NCI-H1092 (cell line): ENCODE measurements at regions not wholly inside any gene's neighbourhood (a gene's known extent, or its start where the extent isn't known, plus 50 kb on each side); places are given as distances from the start of the nearest gene placed in this dataset.

ENCODE experiments used
- DNase-seq: peaks from one replicate; lab custom pipeline; 2025; lab: John Stamatoyannopoulos, UW

DNA sequence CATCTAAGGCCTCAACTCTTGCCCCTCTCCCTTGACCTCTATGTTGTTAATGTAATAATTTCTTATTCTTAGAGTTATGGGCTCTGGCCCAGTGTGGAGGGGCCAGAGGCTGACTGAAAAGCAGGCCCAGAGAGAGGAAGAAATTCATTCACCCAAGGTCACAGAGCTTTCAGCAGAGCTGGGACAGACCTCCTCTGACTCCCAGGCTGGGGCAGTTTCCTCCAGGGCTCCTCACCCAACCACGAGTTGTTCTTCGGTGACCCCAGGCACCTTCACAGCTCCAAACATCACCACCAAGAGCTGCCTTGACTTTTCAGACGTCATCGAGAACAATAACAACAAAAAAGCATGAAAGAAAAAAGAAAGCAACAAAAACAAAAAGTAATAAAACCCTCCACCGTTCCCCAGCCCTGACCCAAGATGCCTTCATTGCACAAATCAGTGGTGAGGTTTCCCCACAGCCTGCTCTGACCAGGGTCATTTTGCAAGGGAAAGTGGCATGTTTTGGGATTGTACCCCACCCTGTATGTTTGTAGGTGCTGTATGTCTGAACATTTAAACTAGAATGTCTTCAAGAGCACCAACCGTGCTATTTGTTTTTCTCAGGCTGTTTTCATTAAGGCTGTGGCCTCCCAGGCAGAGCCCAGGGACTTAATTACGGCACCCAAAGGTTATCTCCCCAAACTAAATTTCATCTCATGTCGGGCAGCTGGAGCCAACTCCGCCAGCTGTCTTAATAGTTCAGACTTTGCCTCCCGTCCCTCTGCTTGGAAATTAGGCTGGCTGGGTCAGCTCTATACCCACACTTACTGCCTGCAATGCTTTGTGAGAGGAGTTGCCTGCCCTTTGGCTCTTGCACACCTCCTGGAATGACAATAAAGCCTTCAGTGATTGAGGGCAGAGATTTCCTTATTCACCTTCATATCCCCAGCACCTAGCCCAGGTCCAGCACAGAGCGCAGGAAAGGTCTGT lies 173.8 kb downstream of the RPLP1 start:
- no peak for DNase-seq

DNA sequence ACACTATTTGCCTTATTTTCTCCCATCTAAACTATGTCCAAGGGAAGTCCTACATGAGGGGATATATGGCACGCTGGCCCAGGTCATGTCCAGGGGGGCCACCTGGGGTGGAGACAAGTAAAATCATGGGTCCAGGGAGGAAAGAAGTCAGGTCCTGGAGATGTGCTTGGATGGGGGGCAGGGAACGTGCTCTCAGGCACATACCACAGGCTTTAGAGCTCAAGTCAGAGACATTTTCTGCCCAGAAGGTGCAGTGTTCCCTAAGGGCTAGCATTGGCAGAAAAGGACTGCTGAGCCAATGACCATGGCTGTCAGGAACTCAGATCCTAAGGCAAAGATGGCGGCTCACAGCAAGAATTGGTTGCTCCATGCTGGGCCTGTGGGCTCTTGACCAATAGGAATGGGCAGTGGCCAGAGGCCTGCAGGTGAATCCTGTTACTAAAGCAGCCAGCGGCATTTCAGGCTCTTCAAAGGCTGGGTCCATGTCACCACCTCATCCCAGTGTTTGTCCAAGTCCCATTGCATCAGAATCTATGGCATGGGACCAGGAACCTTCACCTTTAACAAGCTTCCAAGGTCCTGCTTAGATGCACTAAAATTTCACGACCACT lies 175.0 kb downstream of the RPLP1 start:
- DNase-seq = no peak

DNA sequence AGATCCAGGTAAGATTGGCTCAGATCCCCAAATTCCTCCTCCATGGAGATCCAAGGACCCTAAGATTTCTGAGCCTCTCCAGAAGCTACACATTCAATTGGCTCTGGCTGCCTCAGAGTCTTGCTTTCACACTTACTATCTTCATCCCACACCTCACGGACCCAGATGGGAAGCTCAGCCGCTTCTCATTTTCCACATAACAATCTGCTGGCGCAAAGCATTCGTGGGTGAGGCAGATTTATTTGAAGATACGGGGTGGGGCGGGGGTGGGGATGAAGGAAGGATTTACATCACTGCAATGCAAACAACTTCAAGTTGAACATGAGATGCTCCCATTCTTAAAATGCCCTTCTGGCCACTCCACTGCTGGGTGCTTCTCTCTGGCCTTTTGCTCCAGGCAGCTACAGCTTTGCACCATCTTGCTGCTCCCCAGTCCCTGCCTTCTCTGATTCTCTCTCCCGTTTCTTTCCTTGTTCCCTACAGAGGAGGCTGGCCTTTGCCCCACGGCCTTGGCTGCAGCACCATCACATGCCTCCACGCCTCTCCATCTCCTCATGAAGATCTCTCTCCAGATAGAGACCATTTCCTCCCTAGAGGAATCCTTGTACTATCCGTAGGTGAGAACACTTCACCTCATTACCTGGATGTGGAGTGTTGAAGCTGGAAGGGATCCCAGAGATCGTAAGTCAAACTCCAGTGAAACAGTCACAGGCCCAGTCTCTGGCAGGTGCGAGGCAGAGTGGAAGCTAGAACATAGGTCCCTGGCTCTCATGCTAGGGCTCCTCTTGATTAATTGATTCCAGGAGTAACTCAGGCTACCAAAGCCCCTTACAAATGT lies 175.9 kb downstream of the RPLP1 start:
- DNase-seq = no peak

DNA sequence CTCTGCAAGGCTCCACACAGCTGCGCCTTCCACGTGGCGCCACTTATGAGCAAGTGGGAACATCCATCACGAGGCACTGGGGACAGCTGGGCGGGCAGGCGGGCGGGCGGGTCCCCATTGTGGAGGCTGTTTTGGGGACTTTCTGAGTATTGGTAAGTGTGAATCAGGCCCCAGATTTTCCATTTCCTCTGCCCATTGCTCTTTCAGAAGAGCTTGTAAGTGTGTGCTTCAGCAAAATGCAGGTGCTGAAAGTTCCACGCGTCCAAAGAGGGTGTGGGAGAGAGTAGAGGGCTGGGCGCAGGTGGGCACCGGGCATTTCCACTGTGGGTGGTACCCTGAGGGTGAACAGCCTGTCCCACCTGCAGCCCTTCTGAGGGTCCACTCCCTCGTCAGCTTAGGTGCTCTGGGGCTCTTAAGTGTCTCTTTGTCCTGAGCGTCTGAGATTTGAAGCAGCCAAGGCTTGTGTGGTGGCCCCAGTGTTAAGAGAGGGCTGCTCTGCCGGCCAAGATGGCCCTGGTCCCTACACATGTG lies 177.1 kb downstream of the RPLP1 start:
- no peak for DNase-seq

DNA sequence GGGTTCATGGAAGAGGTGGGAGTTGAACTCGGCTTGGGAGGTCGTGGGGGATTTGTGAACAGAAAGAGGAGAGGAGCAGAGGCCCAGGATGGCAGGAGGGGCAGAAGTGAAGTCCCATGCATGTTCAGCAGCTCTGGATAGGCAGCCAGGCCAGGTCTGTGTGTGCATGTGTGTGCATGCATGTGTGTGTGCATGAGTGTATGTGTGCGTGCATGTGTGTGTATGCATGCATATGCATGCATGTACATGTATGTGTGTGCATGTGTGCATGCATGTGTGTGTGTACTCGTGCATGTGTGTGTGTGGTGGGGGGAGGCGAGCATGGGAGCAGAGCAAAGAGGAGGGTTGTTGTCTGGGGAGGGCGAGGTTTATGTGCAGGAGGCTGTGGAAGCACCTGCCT lies 178.4 kb downstream of the RPLP1 start:
- DNase-seq = no peak

DNA sequence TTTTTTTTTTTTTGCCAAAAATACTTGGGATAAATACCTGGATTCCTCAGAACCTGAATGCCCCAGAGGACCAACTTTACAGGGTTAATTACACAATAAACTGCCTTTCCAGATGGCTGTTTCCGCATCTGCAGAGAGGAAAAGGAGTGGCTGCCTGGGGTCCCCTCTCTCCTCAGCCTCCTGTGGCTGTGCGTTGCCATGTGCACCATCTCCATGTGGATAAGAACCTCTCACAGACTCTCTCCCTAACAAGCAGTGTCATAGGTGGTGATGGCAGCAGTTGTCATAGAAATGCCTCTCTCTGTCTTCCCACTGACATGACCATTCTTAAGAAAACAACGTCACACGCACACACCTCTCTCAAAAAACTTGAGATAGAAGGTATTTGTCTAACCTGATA lies 179.4 kb downstream of the RPLP1 start:
- DNase-seq = no peak

DNA sequence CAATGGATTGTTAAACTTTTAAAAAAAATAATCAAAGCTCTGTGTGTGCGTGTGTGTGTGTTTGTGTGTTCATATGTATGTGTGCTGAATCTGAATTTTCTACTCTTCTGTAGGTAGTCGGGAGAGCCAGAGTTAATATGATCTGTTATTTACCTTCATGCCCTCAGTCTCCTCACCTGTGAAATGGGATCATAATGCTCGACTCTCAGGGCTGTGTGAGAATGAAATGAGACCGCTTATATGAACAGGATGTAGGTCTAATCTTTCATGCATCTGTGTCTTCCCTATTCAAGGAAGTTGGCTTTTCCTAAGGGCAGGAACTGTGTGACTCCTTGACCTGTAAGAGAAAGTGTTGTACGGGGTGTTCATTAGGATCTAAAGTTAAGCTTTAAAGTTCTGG lies 182.2 kb downstream of the RPLP1 start:
- DNase-seq = no peak

DNA sequence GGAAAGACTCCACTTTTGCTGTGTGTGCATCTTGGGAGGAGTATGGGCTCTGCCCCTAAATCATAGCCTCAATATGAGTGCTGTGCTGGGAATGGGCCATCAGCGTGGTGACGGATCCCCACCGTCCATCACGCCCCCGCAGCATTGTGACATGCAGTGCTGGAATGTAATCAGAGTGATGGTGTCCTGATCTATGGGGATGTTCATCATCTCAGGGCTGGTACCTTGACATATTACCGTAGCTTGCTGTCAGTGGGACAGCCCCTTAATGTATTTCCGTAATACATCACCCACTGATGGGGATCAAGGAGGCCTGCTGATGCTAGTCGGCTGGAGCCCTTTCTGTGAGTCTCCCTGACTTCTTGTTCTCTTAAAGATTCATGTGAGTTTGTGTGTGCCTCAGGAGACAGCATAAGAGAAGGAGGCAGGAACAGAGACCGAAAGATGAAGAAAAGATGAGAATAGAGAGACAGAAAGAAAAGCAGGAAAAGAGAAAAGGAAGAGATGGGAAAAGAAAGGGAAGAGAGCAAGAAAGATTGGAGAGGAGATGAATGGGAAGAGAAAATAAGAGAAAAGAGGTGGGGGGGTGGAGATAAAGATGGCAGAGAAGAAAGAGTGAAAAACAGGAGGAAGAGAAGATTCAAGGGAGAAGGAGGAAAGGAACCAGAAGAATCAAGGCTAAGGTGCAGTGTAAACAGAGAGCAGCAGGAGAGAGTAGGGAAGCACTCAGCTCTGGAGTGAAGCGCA lies 183.7 kb downstream of the RPLP1 start:
- DNase-seq = no peak

DNA sequence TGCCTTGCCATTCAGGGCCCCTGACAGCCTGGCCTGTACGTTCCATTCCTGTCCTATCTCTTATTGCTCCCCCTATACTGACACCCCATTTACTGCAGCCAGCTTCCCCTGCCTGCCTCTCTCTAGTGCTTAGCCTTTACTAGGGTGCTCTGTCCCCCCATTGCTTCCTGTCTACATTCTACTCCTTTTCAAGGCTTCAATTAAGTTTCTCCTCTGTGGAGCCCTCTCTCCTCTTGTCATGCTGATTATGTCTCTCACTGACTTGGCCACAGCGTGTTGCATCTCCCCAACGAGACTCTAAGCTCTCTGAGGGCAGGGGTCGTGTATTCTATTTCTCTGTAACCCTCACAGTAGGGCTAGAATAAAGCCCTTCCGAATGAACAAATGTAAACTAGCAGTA lies 185.2 kb downstream of the RPLP1 start:
- DNase-seq = no peak

DNA sequence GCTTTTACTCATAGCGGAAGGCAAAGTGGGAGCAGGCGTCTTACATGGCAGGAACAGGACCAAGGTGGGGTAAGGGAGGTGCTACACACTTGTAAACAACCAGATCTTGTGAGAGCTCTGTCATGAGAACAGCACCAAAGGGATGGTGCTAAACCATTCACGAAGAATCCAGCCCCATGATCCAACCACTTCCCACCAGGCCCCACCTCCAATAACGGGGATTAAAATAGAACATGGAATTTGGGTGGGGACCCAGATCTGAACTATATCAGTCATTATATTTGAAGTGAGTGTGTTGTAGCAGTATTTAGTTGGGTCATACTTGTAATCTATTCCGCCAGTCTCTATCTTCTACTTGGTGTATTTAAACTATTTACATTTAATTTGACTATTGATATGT lies 190.9 kb downstream of the RPLP1 start:
- DNase-seq = no peak

DNA sequence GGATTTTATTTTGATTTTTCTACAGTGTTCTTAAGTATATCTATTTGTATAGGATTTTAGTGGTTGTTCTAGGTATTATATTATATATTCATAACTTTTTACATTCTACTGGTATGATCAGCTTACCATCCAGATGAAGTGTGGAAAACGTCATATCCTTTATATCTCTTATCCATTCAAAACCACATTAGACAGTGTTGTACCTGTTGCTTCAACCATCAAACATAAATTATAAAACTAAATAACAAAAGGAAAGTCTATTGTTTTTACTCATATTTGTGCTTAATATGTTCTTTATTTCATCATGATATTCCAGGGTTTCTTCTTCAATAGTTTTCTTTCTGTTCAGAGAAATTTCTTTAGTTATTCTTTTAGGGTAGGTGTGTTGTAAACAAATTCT lies 191.4 kb downstream of the RPLP1 start:
- no peak for DNase-seq

DNA sequence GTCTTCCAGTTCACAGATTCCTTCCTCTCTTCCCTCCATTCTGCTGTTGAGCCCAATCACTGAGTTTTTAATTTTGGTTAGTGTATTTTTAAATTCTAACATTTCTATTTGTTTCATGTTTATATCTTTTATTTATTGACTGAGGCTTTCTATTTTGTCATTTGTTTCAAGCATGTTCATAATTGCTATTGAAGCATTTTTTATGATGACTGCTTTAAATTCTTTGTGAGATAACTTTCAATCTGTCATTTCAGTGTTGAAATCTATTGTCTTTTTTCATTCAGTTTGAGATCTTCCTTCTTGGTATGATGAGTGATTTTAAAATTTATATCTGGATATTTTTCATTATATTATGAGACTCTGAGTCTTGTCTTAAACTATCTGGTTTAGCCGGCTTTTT lies 192.3 kb downstream of the RPLP1 start:
- DNase-seq = no peak

DNA sequence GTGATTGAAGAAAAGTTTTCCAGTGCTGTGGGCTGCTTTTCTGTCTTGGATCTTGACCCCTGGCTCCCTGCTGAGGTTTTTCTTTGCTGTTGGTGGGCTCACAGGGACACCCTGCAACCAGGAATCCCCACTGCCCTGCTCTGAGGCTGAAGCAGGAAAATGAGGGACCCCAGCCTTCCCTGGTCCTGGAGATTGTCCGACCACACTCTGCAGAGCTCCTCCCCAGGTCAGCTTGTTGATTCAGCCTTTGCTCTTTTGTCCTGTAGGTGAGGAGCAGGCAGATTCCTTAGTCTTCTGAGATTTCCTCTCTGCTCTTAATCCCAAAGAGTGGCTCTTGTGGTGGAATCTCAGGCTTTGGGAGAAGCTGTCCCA lies 194.5 kb downstream of the RPLP1 start:
- DNase-seq = no peak

DNA sequence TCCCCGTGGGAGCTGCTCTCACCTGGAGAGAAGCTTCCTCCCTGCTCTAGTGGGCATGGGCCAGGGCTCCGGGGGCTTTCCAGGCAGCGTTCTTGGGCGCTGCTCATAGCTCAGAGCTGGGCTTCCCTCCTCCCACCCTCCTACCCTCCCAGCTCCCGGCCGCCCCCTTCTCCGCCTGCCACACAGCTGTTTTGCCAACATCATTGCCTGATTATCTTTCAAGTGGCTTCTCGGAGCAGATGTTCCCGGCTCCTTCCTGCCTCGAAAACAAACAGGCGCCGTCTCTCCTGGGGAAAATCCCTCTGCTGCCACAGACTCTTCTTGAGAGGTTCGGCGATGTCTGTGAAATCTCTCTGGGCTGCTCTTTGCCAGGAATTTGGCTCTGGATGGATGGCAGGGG lies 195.6 kb downstream of the RPLP1 start:
- DNase-seq = peak; percentile 37

DNA sequence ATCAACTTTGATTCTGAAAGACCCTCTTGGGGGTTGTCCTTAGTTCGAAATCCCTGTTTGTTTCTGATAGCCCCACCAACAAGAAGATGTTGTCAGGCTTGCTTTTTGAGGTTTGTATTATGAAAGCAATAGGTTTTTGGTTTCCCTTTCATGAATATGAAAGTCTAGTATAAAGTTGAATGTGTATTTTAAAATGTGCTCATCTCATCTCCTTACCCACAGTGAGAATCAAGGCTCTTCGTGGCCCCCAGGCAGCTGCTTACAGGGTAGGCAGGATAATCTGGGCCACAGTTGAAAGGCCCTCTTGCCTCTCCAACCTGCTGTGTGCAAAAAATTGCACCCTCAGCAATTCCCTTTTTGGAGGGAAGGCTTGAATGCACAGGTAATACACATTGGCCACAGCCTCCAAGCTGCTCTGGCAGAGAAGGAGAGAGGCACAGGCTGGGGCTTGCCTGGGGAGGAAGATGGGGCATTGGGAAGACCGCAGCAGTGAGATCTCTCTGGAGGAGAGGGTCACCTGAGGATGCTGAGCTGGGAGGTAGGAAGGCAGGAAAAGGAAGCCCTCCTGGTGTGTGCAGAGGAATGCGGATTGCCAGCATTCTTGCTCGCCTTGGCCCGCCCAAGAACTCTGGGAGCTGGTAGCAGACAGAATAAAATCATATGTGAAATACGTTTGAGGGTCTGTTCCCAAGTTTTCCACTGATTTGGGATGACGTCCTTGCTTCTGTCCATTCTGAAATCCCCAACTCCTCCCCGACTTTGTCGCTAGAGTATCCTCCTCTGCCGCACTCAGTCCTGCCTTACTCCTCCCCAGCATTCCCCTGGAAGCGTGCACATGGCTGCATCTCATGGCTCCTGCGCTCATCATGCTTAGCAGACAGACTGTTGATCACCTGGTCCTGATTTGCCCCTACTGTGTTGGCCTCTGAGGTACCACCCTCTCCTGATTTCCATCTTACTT lies 196.4 kb downstream of the RPLP1 start:
- no peak for DNase-seq

DNA sequence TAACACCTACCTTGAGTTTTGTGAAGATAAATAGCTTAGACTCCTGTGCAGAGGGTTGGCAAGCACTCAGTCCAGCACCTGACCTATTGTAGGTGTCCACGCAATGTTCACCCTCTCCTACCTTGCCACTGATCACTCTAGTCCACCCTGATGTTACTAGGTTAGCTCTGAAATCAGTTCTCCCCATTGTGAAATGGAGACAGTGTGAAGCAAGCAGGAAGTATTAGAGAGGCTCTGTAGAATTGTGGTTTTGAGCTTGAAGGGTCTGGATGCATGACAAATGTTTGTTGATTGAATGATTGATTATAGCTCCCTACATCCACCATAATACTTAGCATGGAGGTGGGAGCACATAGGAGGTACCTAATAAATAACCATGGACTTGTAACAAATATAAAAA lies 199.7 kb downstream of the RPLP1 start:
- DNase-seq = no peak

DNA sequence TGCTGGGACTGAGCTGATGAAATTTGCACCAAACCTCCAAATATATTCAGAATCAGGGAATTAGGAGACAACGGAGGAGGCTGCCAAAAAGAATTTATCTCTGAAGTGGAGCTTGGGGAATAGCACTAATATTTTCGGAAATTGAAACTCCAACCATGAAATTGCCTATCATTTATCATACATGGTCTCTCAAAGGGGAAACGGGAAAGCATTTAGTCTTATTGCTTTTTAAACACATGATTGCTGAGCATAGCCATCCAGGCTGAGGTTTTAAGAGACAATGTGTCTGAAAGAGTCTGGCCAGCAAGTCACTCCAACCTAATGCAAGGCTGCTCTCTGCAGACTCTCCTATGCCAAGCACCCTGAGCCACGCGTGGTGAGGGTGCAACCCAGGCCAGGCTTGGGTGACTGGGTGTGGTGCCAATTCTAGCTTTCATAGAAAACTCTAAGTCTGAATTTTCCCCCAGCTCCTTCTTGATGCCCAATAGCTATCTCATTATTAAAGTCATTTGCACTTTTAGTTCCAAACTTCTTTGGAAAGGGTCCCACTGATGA lies 200.2 kb downstream of the RPLP1 start:
- no peak for DNase-seq

DNA sequence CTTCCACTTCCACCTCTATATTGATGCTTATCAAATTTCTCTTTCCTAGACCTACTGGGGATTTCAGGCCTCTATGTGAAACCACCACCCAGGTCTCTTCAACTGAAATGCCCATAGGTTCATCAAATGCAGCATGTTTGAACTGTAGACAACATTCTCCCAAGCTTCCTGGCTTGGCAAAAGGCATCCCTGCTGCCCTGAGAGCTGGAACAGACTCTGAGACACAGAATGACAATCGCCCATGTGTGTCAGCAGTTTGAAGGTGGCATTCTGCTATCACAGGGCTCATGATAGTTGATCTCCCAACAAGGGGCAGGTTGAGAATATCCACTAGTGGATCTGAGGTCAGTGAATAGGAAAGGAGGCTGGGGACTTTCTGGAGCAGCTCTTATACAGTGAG lies 200.7 kb downstream of the RPLP1 start:
- no peak for DNase-seq

DNA sequence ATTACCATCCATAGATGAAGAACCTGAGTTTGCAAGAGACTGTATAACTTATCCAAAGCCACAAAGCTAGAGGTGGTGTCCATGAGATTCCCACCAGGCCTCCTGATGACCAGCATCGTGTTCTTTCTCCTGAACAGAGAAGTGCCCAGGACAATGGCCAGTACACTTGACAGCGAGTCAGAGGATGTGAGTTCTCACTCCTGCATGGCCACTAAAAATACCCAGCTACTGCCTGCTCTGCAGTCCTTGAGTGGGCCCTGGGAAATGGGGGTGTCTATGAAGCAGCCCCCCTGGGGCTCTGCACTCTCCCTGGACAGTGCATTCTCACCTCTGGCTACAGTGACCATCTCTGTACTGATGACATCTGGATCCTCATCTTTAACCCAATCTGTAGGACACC lies 201.2 kb downstream of the RPLP1 start:
- no peak for DNase-seq
